Activated CD4-positive, alpha-beta T cell treated with anti-CD3 and anti-CD28 coated beads for 48 hours (primary cell): ENCODE measurements at regions not wholly inside any gene's neighbourhood (a gene's known extent, or its start where the extent isn't known, plus 50 kb on each side); places are given as distances from the start of the nearest gene placed in this dataset.
"Not testable (repeated sequence)": the region's sequence is repeated elsewhere in the genome, so short reads cannot be mapped to it uniquely, and the experiment has no call there.

Source experiments
- DNase-seq: peaks from one replicate; pipeline ENCODE4 v3.0.0-alpha.2; 2020

- no peak for DNase-seq
Observed at GRCh38 chr2:131641414-131642206, 113.9 kb downstream of the CCDC74A start.

GRCh38 chr2:131643180-131643579 is 115.5 kb downstream of the CCDC74A start:
- not testable (repeated sequence) for DNase-seq

- no peak for DNase-seq
Observed at GRCh38 chr2:131645177-131645765, 117.6 kb downstream of the CCDC74A start.

GRCh38 chr2:131646220-131646619 is 118.5 kb downstream of the CCDC74A start:
- not testable (repeated sequence) for DNase-seq

GRCh38 chr2:131646669-131647297 is 119.1 kb downstream of the CCDC74A start:
- no peak for DNase-seq

- not testable (repeated sequence) for DNase-seq
Observed at GRCh38 chr2:131648565-131648964, 120.9 kb downstream of the CCDC74A start.

GRCh38 chr2:131652246-131652645 is 124.6 kb downstream of the CCDC74A start:
- not testable (repeated sequence) for DNase-seq

GRCh38 chr2:131654107-131654506 is 126.4 kb downstream of the CCDC74A start:
- DNase-seq = not testable (repeated sequence)

GRCh38 chr2:131656816-131657633 is 129.3 kb downstream of the CCDC74A start:
- no peak for DNase-seq

GRCh38 chr2:131657895-131658768 is 130.4 kb downstream of the CCDC74A start:
- no peak for DNase-seq

- DNase-seq = no peak
Observed at GRCh38 chr2:131658769-131659131, 131.1 kb downstream of the CCDC74A start.

- DNase-seq = no peak
Observed at GRCh38 chr2:131659168-131659572, 131.5 kb downstream of the CCDC74A start.

GRCh38 chr2:131661101-131661782 is 133.6 kb downstream of the CCDC74A start:
- DNase-seq = not testable (repeated sequence)

- not testable (repeated sequence) for DNase-seq
Observed at GRCh38 chr2:131661884-131662535, 134.3 kb downstream of the CCDC74A start.

GRCh38 chr2:131663501-131663900 is 135.8 kb downstream of the CCDC74A start:
- DNase-seq = not testable (repeated sequence)

- not testable (repeated sequence) for DNase-seq
Observed at GRCh38 chr2:131665716-131666115, 138.0 kb downstream of the CCDC74A start.

- DNase-seq = not testable (repeated sequence)
Observed at GRCh38 chr2:131668794-131669540, 141.3 kb downstream of the CCDC74A start.

GRCh38 chr2:131671841-131672470 is 144.3 kb downstream of the CCDC74A start:
- DNase-seq = not testable (repeated sequence)
